GM12878 (cell line): ENCODE measurements at regions not wholly inside any gene's neighbourhood (a gene's known extent, or its start where the extent isn't known, plus 50 kb on each side); places are given as distances from the start of the nearest gene placed in this dataset.

Experiments
- ATAC-seq: fragments of 200-7000 bp; cut with Tn5 transposase; 3 replicates; pipeline ENCODE4 v1.9.1; 2020; ENCODE audit warnings: mild to moderate bottlenecking, moderate library complexity
- BruUV-seq: library from RNA; stranded (reverse); fragments of 400-500 nt; replicated peaks from 2 replicates; lab custom pipeline; 2021; lab: Mats Ljungman, UMichigan
- CTCF ChIA-PET: fragments of 300-600 bp; sonication (Branson Sonifier 250); formaldehyde crosslinking; extraction: SDS; loops from one replicate; lab custom pipeline; 2021; ENCODE audit warnings: inconsistent platforms; lab: Yijun Ruan, JAX
- POLR2A ChIA-PET: fragments of 350-600 bp; formaldehyde crosslinking; extraction: SDS; loops from one replicate; lab custom pipeline; 2021; ENCODE audit warnings: inconsistent platforms; lab: Charles Lee
- RAD21 ChIA-PET: fragments of 300-600 bp; sonication (Branson Sonifier 250); formaldehyde crosslinking; loops from one replicate; lab custom pipeline; 2023; ENCODE audit warnings: antibody characterized with exemption; ENCODE audit not compliant: unreplicated experiment; lab: Charles Lee
- SMC1A ChIA-PET: fragments of 300-600 bp; sonication (Branson Sonifier 250); formaldehyde crosslinking; loops from one replicate; lab custom pipeline; 2023; ENCODE audit not compliant: unreplicated experiment, uncharacterized antibody; lab: Charles Lee
- DNase-seq: peaks from one replicate; pipeline ENCODE4 v3.0.0-alpha.2; 2011; ENCODE audit warnings: low read depth, low spot score
- FAIRE-seq: peaks from 3 replicates; lab custom pipeline; 2011; peaks lifted over from hg19 to GRCh38; lab: Jason Lieb, UNC
- H2AFZ ChIP-seq: 2 replicates; pipeline ENCODE4 v1.6.0; 2011; ENCODE audit warnings: low read depth, low read length, control low read depth; ENCODE audit not compliant: control insufficient read depth
- H3K27ac ChIP-seq: 2 replicates; pipeline ENCODE4 v1.5.1; 2011; ENCODE audit warnings: control low read depth; ENCODE audit not compliant: control insufficient read depth, insufficient read depth
- H3K27me3 ChIP-seq, 2 experiments: replicated peaks in 1 of 2; 2 replicates each; pipeline versions ENCODE4 v1.6.0 to v1.6.1; 2011; ENCODE audit warnings: low read length in 1 of 2; ENCODE audit not compliant: control insufficient read depth in 2 of 2, insufficient read depth in 2 of 2
- H3K36me3 ChIP-seq, 2 experiments: 2 replicates each; pipeline ENCODE4 v1.5.1; 2011; ENCODE audit warnings: low read length in 1 of 2; ENCODE audit not compliant: control insufficient read depth in 2 of 2, insufficient read depth in 2 of 2
- H3K4me1 ChIP-seq: 2 replicates; pipeline ENCODE4 v1.6.1; 2011; ENCODE audit warnings: mild to moderate bottlenecking, low read length, moderate library complexity, mixed read lengths; ENCODE audit not compliant: control insufficient read depth, insufficient read depth
- H3K4me2 ChIP-seq: 2 replicates; pipeline ENCODE4 v1.6.0; 2011; ENCODE audit warnings: control low read depth; ENCODE audit not compliant: control insufficient read depth, insufficient read depth
- H3K4me3 ChIP-seq: fragments of 200-600 bp; sonication (generic); 2 replicates; pipeline ENCODE4 v1.5.1; 2016
- H3K79me2 ChIP-seq: 2 replicates; pipeline ENCODE4 v1.6.0; 2011; ENCODE audit warnings: low read length; ENCODE audit not compliant: control insufficient read depth, insufficient read depth
- H3K9ac ChIP-seq: 2 replicates; pipeline ENCODE4 v1.8.0; 2011; ENCODE audit warnings: low read length, control low read depth, mixed read lengths; ENCODE audit not compliant: control insufficient read depth, insufficient read depth
- H3K9me3 ChIP-seq: replicated peaks from 3 replicates; pipeline ENCODE4 v1.5.1; 2011; ENCODE audit warnings: mild to moderate bottlenecking, low read length; ENCODE audit not compliant: control insufficient read depth, insufficient read depth
- H4K20me1 ChIP-seq: 2 replicates; pipeline ENCODE4 v1.6.0; 2011; ENCODE audit not compliant: control insufficient read depth, insufficient read depth
- HDAC6 ChIP-seq: fragments of 200-600 bp; sonication (generic); IDR thresholded peaks from one replicate; pipeline ENCODE4 v1.8.0; 2017; ENCODE audit warnings: antibody characterized with exemption; ENCODE audit not compliant: unreplicated experiment
- IKZF2 ChIP-seq, 2 experiments: fragments of 450-650 bp; IDR thresholded peaks; 2 replicates each; pipeline ENCODE4 v1.6.1; 2017; ENCODE audit warnings: mild to moderate bottlenecking in 2 of 2, moderate library complexity in 2 of 2
- LARP7 ChIP-seq: fragments of 450-650 bp; IDR thresholded peaks from 2 replicates; pipeline ENCODE4 v1.6.1; 2017; ENCODE audit warnings: mild to moderate bottlenecking
- PBX3 ChIP-seq: IDR thresholded peaks from 2 replicates; pipeline ENCODE4 v1.6.1; 2011; ENCODE audit warnings: mild to moderate bottlenecking, low read depth, low read length, moderate library complexity; ENCODE audit not compliant: insufficient replicate concordance
- TBL1XR1 ChIP-seq: IDR thresholded peaks from 2 replicates; pipeline ENCODE4 v1.6.1; 2012; ENCODE audit warnings: low read depth, low read length, improper control_type of control experiment
- YY1 ChIP-seq: IDR thresholded peaks from 2 replicates; pipeline ENCODE4 v1.6.1; 2011; ENCODE audit warnings: low read depth, mild to moderate bottlenecking, low read length
- ZNF207 ChIP-seq: fragments of 450-650 bp; IDR thresholded peaks from 2 replicates; pipeline ENCODE4 v1.6.1; 2014; ENCODE audit warnings: antibody characterized with exemption, mild to moderate bottlenecking, borderline replicate concordance
- ZNF592 ChIP-seq: fragments of 450-650 bp; IDR thresholded peaks from 2 replicates; pipeline ENCODE4 v1.6.1; 2017; ENCODE audit warnings: mild to moderate bottlenecking, moderate library complexity
- WGBS: methylation state at CpG from one replicate; pipeline ENCODE4 v1.1.6; 2016; ENCODE audit warnings: low lambda C conversion rate; ENCODE audit not compliant: insufficient replicate concordance, insufficient coverage; ENCODE audit errors: missing lambda C conversion rate; 5-methylcytosine and 5-hydroxymethylcytosine counted together
- in situ Hi-C: fragments of 300-500 bp; cut with MboI; formaldehyde crosslinking; loops from 9 replicates; pipeline ENCODE4 v1.14.3; 2018; ENCODE audit warnings: mixed read lengths
- intact Hi-C: fragments of 100-400 bp; cut with micrococcal nuclease; formaldehyde crosslinking; loops from one replicate; pipeline ENCODE4 v1.14.2; 2022; ENCODE audit not compliant: unreplicated experiment

GRCh38 chr4:173680278-173680677 lies 150.2 kb upstream of the HAND2 start:
- no peak for ATAC-seq
- no TSS peak for BruUV-seq
- Histone ChIP-seq H2AFZ (no peak overlapping the region), H3K9me3 (no peaks in the 10 kb centered on the region), H4K20me1 (no peaks in the 10 kb centered on the region), H3K4me2 (no peak overlapping the region), H3K36me3 (no peaks in the 10 kb centered on the region), H3K27me3 (no peaks in the 10 kb centered on the region; a peak in 1 of 4 replicates), H3K79me2 (no peaks in the 10 kb centered on the region), H3K4me1 (no peaks in the 10 kb centered on the region), H3K4me3 (no peak overlapping the region), H3K9ac (no peak overlapping the region), H3K27ac (no peak overlapping the region)
- intact Hi-C loops = no loop called here
- ChIA-PET CTCF (no interaction called here), RAD21 (no interaction called here), POLR2A (no interaction called here), SMC1A (no interaction called here)
- 28% methylated on average over 7 of the region's 7 CpGs for WGBS
- in situ Hi-C loops = no loop called here
- no peak for FAIRE-seq
- no peak for DNase-seq
- TF ChIP-seq LARP7 = no peak

- intact Hi-C loops = no loop called here
- H3K9me3 ChIP-seq = no peaks in the 10 kb centered on the region
- no peak overlapping the region for H3K9ac ChIP-seq
- no peak overlapping the region for H3K4me3 ChIP-seq
- ChIA-PET SMC1A (no interaction called here), CTCF (no interaction called here), POLR2A (no interaction called here), RAD21 (no interaction called here)
- DNase-seq = no peak
- H3K27me3 ChIP-seq = no peaks in the 10 kb centered on the region; a peak in 1 of 4 replicates
- no peaks in the 10 kb centered on the region for H3K4me1 ChIP-seq
- WGBS = 1% methylated on average over 3 of the region's 3 CpGs
- no peaks in the 10 kb centered on the region for H3K36me3 ChIP-seq
- no peak overlapping the region for H3K27ac ChIP-seq
- in situ Hi-C loops = no loop called here
- no peak overlapping the region for H2AFZ ChIP-seq
- no peak for ATAC-seq
- no peaks in the 10 kb centered on the region for H4K20me1 ChIP-seq
- TF ChIP-seq ZNF592 = no peak
- TF ChIP-seq LARP7 = no peak
- TF ChIP-seq YY1 = no peak
- no peak for TF ChIP-seq IKZF2 (IDR thresholded peaks at IDR 0.05)
- no peak for TF ChIP-seq TBL1XR1
- no peak for TF ChIP-seq ZNF207
- TF ChIP-seq PBX3 = no peak
- TF ChIP-seq HDAC6 = no peak
- H3K79me2 ChIP-seq = no peaks in the 10 kb centered on the region
- no TSS peak for BruUV-seq
- no peak for FAIRE-seq
- no peak overlapping the region for H3K4me2 ChIP-seq
Measured at GRCh38 chr4:173675446-173675845, 145.4 kb upstream of the HAND2 start.
